ENCODE measurements at regions not wholly inside any gene's neighbourhood (a gene's known extent, or its start where the extent isn't known, plus 50 kb on each side); places are given as distances from the start of the nearest gene placed in this dataset.

GRCh38 chr3:87077355-87077754 is 86.4 kb upstream of the VGLL3 start:
- TF ChIP-seq CTCF (IDR thresholded peaks at IDR 0.05; ENCODE audit: low read length) (no peak), EZH2 (IDR thresholded peaks at IDR 0.05; ENCODE audit: borderline replicate concordance, low read length) (no peak)
